Activated CD8-positive, alpha-beta memory T cell treated with anti-CD3 and anti-CD28 coated beads for 24 hours (primary cell): ENCODE measurements at regions not wholly inside any gene's neighbourhood (a gene's known extent, or its start where the extent isn't known, plus 50 kb on each side); places are given as distances from the start of the nearest gene placed in this dataset.

ENCODE experiments used
- DNase-seq: peaks from one replicate; pipeline ENCODE4 v3.0.0-alpha.2; 2020

DNA sequence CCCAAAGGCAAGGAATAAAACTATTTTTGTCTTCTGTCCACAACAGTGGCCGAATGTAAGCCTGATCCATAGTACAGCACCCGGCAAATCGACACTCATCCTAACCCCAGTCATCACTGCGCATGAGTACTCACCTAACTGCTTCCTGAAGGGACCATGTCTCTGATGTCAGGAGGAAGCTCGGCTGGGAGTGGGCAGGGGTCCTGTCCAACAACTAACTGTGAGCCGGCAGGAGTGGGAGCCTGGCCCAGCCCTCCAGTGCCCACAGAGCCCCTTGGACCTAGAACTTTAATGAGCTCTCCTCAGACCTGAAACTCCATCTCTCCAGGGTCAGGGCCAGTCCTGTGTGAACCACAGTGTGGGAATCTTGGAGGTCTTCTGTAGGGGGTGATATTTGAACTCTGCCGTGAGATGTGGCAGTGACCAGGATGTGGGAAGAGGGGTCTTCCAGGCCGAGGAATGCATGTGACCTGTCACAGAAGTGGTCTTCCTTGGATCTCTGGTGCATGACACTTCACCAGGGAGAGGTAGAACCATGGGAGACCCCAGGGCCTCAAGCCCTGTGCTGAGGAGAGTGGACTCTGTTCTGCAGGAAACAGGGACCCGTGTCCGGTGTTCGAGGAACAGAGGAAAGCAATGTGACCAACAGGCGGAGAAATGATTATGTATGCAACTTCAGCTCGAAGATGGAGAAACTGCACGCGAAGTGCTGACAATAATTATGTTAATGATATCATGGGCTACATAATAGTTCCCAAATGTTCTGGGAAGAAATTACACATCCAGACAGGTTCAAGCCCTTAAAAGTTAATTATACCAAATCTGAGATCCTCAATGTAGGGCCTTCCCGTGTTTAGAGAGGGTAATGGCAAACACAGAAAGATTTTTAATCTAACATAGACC, 240.1 kb upstream of the HDAC4 start:
- DNase-seq = peak; percentile 28

- DNase-seq = peak; percentile 37
Observed at GRCh38 chr2:239640210-239640609, 239.4 kb upstream of the HDAC4 start.

DNA sequence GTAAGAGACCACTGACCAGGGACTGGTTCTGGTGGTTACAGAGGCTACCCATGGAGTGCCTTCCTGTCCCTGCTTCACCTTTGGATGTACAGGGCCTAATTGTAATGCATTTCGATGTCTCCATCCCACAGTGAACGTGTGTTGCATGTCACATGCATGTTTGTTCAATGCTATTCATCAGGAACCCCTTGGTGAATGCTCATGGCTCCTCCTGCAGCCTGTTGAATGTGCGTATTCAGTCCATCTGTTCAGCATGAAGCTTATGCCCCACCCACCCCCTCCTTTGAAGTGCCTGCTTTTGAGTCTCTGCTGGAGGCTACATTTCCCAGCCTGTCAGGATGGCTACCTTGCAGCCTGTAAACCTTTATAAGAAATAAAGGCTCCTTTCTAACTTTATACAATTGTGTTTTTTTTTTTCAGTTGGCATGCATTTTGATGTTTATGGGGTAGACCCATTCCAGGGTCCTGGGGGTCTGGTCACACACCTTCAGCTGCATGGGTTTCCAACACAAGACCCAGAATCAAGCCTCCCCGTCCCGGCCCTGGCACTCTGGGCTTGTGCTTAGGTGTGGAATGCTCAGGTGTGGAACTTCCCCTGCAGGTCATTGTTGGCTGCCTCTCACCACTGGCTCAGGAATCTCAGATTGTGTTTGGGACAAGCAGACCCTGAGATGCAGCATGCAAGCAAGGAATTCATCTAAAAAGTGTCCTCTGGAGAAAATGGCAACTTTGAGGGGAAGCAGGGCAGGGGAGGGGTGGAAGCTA, 238.8 kb upstream of the HDAC4 start:
- DNase-seq = peak; percentile 37

DNA sequence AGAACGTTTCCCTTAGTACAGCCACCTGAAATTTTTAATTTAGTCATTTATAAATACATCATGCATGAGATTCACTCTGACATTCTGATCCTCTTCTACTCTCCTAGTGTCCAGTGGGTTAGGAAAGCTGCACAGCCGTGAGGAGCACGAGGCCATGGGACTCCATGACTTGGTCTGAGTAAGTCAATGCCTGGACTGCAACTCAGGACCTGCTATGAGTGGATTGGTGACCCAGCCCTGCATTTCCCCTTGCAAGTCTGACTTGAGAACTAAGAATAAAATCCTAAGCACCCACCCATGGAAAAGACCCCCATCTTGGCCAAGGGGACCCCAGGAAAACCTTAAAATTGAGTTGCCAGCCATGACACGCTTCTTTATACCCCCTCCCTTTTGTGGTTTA, 237.6 kb upstream of the HDAC4 start:
- peak; percentile 19 for DNase-seq

DNA sequence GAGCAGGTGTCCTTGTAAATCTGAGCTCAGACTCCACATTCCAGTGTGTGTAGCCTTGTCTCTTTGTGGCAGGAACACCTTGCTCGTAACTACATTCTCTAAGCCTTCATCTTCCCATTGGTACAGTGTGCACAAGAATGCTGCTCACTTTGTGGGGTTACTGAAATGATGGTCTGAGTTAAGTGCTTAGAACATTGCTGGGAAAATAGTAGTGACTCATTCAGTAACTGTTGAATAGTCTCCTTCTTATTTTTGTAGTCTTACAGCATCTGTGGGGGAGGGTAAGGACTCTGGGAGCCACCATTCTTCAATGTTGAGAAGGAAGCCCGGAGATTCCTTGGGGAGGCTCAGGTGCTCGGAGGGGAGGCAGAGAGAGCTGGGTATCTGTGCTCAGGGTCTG, 236.0 kb upstream of the HDAC4 start:
- DNase-seq = peak; percentile 17

- no peak for DNase-seq
Observed at GRCh38 chr2:239634769-239635168, 233.9 kb upstream of the HDAC4 start.

- DNase-seq = peak; percentile 33
Observed at GRCh38 chr2:239630618-239631286, 229.9 kb upstream of the HDAC4 start.

- DNase-seq = peak; percentile 33
Observed at GRCh38 chr2:239629926-239630617, 229.3 kb upstream of the HDAC4 start.

DNA sequence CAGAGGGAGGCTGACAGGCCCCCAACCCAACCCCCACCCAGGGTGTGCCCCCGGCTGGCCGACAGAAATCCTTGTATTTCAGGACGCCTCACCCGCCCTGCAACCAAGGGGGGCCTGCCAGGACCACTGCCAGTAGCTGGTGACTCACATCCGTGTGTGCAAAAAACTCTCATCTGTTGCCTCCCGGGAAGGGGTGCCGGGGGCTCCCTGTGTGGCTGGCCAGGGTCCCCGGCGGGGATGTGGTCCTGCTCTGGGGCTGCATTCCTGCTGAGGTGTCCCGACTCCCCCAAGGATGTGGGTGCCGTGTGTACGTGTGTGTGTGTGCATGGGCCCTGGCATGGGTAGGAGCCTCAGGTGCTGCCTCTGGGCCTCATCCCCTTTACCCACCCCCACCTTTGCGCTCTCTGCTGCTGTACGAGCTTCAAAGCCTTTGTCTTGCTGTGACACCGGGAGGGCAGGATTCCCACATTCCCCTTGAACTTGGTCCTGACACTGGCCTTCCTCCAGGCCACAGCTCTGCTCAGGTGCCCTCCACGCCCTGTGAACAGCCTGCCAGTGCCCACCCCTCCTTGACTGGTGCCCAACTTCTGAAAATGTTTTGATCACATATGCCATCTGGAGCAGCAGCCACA, 226.3 kb upstream of the HDAC4 start:
- peak; percentile 32 for DNase-seq

GRCh38 chr2:239625971-239626734, 225.3 kb upstream of the HDAC4 start:
- DNase-seq = peak; percentile 54

DNA sequence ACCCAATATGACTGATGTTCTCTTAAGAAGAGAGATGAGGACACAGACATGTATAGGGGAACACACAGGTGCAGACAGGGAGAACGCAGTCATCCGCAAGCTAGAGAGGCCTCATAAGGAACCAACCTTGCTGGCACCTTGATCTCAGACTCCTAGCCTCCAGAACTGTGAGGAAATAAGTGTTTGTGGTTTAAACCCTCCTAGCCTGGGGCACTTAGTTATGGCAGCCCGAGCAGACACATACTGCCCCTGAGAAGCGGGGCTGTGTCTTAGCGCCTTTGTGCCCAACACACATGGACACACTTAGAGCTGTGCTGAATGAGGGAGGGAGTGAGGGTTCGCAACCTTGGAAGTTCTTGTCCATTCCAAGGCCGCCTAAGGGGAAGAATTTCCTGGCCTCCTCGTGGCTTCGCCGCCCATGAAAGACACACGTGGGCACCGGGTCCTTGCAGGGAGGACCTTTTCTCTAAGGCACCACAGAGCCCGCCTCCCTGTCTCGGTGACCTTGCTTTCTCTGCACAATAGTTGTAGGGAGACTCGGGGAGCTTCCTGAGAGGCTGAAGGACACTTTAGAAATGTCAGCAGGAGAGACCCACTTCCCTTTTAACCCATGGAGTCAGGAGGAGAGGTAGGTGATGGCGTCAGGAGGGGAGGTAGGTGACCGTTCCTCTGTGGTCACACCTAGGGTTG, 224.5 kb upstream of the HDAC4 start:
- peak; percentile 48 for DNase-seq

- peak; percentile 42 for DNase-seq
Observed at GRCh38 chr2:239621611-239622010, 220.8 kb upstream of the HDAC4 start.

- no peak for DNase-seq
Observed at GRCh38 chr2:239619369-239619768, 218.5 kb upstream of the HDAC4 start.

GRCh38 chr2:239616729-239617128, 215.9 kb upstream of the HDAC4 start:
- DNase-seq = no peak

GRCh38 chr2:239612133-239612532, 211.3 kb upstream of the HDAC4 start:
- DNase-seq = peak; percentile 11

DNA sequence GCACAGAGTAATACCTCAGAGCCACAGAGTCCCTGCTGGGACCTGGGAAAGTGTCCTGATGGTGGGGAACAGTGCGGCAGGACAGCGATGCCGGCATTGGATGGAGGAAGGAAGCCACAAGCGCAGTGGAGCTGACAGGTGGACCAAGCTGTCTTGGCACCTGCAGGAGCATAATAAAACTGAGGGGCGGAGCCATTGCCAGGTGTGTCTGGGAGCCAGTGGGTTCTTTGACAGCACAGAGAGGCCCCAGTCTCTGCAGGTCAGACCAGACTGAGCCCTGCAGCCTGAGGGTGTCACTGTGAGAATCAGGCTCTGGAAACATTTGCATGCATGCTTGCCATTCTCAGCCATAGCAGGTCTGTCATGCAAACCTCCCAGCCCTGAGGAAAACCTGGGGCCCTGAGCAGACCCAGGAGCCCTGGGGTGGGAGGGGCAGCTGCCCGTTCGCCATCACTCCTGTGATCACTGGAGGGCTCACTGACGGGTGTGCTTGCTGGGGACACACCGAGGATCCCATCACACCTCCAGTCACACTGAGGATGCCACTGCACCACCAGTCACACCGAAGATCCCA, 210.5 kb upstream of the HDAC4 start:
- DNase-seq = no peak

DNA sequence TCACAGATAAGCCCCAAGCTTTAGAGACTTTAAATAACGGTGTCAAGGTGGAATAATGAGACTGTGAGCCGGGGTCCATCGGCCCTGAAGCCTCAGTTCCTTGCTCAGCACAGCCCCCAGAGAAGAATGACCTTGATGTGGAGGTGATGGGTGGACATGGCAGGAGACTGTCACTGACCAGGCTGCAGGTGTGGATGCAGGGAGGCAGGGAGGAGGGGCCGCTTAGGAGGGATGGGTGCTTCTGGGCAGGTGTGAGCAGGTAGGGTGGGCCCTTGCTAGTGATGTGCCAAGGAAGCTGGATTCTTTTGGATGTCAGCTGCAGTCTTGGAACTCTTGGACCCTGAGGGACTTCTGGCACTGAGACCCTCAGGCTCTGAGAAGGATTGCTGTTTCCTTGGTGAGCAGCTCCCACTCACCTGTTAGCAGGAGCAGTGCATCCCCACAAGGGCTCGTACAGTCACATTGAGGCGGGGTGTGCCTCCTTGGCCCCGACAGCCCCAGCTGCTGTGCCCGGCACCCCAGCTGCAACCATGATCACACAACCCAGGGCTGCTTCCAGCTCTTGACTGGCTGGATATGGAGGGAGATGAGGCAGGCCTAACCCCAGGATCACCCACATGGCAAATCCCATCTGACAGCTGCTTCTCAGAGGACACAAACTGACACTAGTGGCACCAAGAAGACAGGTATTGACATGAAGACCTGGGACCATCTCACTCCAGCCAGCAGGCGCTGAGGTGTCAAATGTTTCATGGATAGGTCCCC, 209.8 kb upstream of the HDAC4 start:
- peak; percentile 35 for DNase-seq

DNA sequence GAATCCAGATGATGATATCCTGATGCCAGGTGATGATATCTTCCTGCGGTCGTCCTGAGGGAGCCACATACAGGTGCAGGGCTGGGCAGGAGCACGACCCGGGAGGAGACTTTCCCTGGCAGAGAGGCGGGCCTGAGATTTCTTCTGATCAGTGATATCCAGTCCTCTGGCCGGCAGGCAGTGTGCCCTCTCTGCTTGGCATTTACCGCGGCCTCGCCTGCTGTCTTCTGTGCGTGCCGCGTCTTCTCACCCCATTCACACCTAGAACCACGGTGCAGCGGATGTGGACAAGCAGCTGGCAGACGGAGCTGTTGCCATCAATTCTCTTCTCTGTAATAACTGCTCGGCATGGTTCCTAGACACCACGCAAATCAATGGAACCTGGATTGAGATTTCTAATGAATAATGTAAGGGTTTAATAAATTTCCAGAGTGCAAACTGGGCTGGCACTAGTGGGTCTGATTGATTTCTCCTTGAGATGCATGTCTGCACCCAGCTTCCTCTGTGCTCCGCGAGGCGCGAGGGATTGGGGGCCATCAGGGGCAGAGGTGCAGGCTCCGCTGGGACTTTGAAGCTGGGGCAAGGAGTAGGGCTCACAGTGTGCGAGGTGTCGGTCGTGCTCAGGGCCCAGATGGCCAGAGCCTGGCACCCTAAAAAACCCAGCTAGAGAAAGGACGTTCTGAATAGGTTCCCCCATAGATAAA, 208.9 kb upstream of the HDAC4 start:
- peak; percentile 44 for DNase-seq

DNA sequence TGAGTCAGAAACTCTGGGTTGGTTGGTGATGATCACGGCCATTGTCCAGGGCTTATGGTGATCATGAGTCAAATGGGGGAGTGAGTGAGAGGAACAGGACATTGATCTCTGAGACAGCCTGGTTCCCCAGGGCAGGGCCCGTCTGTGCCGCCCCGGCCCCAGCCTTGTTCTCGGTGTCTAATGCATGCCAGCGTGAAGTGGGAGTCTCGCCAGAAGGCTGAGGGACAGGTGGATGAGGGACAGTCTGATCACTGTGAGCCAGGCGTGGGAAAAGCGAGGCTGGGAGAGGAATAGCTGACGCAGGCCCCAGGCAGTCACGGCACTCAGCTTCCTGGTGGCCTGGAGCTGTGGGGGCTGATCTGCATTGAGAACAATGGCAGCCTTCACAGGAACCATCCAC, 208.3 kb upstream of the HDAC4 start:
- DNase-seq = peak; percentile 44
